VCaP (cell line): ENCODE measurements at regions not wholly inside any gene's neighbourhood (a gene's known extent, or its start where the extent isn't known, plus 50 kb on each side); places are given as distances from the start of the nearest gene placed in this dataset.
"Not testable (repeated sequence)": the region's sequence is repeated elsewhere in the genome, so short reads cannot be mapped to it uniquely, and the experiment has no call there.

Experiments
- H3K27ac ChIP-seq: fragments of 450-650 bp; 2 replicates; pipeline ENCODE4 v1.5.1; 2017
- TF ChIP-seq, protein P1 (sequence below): fragments of 450-650 bp; conservative IDR thresholded peaks from 2 replicates; pipeline ENCODE4 v1.5.1; 2017; ENCODE audit warnings: mild to moderate bottlenecking, moderate library complexity

DNA sequence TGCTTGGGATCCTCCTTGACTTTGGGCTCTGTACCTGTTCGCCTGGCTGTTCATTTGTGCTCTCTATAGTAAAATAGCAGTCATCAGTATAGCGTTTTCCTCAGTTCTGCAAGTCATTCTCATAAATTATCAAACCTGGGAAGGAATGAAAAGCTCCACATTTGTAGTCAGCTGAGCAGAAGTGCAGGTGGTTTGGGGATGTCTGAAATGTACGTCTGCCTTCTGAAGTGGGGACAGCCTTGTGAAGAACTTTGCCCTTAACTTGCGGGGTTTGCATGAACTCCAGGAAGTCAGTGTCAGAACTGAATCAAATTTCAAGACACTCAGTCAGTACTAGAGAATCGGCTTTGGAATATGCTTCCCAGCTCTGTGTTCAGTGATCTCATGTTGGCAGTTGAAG lies 358.3 kb upstream of the PRKCQ start:
- H3K27ac ChIP-seq = no peak overlapping the region
- TF ChIP-seq, protein P1, sequence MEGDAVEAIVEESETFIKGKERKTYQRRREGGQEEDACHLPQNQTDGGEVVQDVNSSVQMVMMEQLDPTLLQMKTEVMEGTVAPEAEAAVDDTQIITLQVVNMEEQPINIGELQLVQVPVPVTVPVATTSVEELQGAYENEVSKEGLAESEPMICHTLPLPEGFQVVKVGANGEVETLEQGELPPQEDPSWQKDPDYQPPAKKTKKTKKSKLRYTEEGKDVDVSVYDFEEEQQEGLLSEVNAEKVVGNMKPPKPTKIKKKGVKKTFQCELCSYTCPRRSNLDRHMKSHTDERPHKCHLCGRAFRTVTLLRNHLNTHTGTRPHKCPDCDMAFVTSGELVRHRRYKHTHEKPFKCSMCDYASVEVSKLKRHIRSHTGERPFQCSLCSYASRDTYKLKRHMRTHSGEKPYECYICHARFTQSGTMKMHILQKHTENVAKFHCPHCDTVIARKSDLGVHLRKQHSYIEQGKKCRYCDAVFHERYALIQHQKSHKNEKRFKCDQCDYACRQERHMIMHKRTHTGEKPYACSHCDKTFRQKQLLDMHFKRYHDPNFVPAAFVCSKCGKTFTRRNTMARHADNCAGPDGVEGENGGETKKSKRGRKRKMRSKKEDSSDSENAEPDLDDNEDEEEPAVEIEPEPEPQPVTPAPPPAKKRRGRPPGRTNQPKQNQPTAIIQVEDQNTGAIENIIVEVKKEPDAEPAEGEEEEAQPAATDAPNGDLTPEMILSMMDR = no peak

DNA sequence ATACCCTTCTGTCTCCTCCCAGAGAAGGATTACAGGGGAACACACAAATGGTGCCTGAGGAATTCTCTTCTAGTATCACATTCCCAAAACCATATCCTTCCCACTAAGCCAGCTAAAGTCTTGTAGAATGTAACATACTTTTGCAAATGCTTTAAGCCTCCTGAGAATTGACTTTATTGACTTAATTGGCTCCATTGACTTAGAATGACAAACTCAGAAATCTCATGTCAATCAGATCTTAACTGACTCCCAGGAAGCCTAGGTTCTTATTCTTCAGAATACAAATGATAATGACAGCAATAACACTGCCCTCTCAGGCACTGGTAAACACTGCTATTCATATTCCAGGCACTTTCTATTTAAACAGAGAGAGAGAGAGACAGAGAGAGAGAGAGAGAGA lies 356.9 kb upstream of the PRKCQ start:
- H3K27ac ChIP-seq = no peak overlapping the region
- TF ChIP-seq, protein P1 = no peak

- TF ChIP-seq, protein P1 = no peak
- no peak overlapping the region for H3K27ac ChIP-seq
Observed at GRCh38 chr10:6929148-6929830, 349.2 kb upstream of the PRKCQ start.

- H3K27ac ChIP-seq = no peak overlapping the region
Observed at GRCh38 chr10:6928586-6928985, 348.5 kb upstream of the PRKCQ start.

DNA sequence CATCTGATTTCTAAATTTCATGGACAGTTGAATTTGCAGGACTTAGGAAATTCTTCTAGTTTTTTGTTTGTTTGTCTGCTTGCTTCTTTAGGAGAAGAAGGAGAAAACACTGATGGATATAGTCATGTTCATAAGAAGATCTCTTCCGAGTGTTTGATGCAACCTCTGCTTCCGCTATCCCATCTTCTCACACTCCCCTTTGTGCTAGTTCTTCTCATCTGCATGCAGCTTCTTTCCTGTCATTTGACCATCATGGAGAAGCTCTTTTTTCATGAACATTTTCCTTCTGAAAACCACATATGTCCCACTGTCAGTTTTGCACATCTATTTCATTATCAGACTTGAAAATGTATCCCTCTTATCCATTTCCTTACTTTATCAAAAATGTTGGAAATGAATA lies 346.9 kb upstream of the PRKCQ start:
- no peak overlapping the region for H3K27ac ChIP-seq
- TF ChIP-seq, protein P1 = no peak

More at GRCh38 chr10:6928586-6928985, 348.5 kb upstream of the PRKCQ start:
- TF ChIP-seq, protein P1 = no peak

GRCh38 chr10:6925146-6925545 lies 345.1 kb upstream of the PRKCQ start:
- TF ChIP-seq, protein P1 = no peak
- H3K27ac ChIP-seq = no peak overlapping the region

DNA sequence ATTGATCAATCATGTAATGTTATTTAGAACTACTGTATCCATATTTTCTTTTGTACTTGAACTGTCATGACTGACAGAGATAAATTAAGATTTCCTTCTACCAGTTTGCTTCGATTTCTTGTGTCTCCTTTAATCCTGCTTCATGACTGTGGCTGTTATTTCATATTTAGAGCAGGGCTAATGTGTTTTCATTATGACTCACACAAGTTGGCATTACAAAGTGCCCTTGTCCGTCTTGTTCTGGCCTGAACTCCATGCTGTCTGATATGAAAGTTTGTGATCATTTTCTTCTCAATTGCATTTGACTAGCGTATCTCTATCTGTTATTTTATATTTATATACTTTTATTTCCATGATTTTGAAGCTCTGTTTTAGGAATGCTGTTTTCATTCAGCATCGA lies 344.1 kb upstream of the PRKCQ start:
- TF ChIP-seq, protein P1 = no peak
- no peak overlapping the region for H3K27ac ChIP-seq

DNA sequence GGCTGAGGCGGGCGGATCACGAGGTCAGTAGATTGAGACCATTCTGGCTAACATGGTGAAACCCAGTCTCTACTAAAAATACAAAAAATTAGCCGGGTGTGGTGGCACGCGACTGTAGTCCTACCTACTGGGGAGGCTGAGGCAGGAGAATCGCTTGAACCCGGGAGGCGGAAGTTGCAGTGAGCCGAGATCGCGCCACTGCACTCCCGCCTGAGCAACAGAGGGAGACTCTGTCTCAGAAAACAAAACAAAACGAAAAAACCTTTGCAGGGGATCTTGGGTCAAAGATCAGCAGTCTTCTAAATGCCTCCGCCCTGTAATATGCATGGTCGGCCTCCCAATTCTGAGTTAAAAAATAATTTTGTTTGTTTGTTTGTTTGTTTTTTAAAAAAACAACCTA lies 340.9 kb upstream of the PRKCQ start:
- not testable (repeated sequence) for H3K27ac ChIP-seq
